Fibroblast of lung (primary cell): ENCODE measurements at regions not wholly inside any gene's neighbourhood (a gene's known extent, or its start where the extent isn't known, plus 50 kb on each side); places are given as distances from the start of the nearest gene placed in this dataset.

ENCODE experiments used
- EZH2 ChIP-seq: IDR thresholded peaks from 2 replicates; pipeline ENCODE4 v1.5.1; 2012; ENCODE audit warnings: low read length, control low read depth, mild to moderate bottlenecking; ENCODE audit errors: missing control alignments
- TF ChIP-seq, protein P1 (sequence below), 2 donors: IDR thresholded peaks in 1 of 2; conservative IDR thresholded peaks in 1 of 2; 1 replicate in 1 of 2; 2 replicates in 1 of 2; pipeline ENCODE4 v1.5.1; 2011 to 2012; ENCODE audit warnings: low read length in 2 of 2, control low read depth in 1 of 2, inconsistent platforms in 1 of 2, low read depth in 1 of 2, mild to moderate bottlenecking in 1 of 2

DNA sequence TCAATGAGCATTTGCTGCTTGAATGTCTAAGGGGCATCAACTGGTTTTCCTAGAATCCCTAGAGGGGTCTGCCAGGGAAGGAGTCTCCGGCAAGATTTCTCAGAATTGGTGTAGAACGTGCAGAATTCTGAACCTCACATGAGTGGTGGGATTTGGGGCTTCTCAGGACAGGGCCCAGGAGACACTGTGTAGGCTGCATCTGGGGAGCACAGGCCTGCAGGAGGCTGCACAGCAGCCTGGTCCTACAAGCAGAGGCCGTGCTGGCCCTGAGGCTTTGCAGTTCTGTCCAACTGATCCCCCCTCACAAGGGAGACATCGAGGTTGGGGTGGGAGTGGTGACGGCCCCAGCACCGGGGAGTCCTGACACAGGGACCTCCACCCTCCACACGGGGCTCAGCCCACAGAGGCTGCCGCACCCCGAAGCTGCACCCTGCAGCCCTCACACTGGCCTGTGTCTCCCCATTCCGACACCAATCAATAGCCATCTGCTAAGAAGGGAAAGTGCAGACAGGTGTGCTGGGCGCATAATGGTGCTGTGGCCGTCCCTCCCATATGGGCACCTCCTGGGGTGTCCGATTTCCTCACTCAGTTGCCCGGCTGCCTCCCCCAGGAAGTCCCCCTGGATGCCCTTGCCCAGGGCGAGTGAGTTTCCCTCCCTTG, 688.1 kb downstream of the BRD1 start:
- TF ChIP-seq, protein P1, sequence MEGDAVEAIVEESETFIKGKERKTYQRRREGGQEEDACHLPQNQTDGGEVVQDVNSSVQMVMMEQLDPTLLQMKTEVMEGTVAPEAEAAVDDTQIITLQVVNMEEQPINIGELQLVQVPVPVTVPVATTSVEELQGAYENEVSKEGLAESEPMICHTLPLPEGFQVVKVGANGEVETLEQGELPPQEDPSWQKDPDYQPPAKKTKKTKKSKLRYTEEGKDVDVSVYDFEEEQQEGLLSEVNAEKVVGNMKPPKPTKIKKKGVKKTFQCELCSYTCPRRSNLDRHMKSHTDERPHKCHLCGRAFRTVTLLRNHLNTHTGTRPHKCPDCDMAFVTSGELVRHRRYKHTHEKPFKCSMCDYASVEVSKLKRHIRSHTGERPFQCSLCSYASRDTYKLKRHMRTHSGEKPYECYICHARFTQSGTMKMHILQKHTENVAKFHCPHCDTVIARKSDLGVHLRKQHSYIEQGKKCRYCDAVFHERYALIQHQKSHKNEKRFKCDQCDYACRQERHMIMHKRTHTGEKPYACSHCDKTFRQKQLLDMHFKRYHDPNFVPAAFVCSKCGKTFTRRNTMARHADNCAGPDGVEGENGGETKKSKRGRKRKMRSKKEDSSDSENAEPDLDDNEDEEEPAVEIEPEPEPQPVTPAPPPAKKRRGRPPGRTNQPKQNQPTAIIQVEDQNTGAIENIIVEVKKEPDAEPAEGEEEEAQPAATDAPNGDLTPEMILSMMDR (conservative IDR thresholded peaks at IDR 0.05 in 1 of 2, IDR thresholded peaks at IDR 0.05 in 1 of 2; ENCODE audit: low read depth in 1 of 2, low read length in 2 of 2), result no peak
- no peak for TF ChIP-seq EZH2
